NCI-H1417 treated with DMSO at 0.1 percent for 48 hours (cell line): ENCODE measurements at regions not wholly inside any gene's neighbourhood (a gene's known extent, or its start where the extent isn't known, plus 50 kb on each side); places are given as distances from the start of the nearest gene placed in this dataset.
A peak's percentile ranks its signal among the peaks of the same experiment; 100 is the strongest.

ENCODE experiments used
- DNase-seq: peaks from one replicate; lab custom pipeline; 2025; lab: John Stamatoyannopoulos, UW

DNA sequence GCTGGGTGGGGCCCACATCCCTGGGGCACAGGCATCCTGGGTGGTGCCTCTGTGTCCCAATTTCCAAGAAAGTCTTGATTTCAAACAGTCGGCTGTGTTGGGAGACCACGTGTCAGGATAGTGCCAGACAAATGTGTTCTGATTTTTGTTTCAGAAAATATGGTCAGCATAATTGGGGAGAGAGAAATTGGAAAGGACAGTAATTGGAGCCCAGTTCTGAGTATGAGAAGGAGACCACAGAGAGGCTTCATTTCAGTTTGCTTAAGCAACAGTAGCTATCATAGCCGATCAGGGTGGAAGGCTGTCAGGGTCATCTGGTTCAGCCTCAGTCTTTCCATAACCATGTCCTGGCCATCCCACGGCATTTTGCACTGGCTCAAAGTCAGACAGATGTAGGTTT lies 220.7 kb downstream of the CDC5L start:
- no peak for DNase-seq

DNA sequence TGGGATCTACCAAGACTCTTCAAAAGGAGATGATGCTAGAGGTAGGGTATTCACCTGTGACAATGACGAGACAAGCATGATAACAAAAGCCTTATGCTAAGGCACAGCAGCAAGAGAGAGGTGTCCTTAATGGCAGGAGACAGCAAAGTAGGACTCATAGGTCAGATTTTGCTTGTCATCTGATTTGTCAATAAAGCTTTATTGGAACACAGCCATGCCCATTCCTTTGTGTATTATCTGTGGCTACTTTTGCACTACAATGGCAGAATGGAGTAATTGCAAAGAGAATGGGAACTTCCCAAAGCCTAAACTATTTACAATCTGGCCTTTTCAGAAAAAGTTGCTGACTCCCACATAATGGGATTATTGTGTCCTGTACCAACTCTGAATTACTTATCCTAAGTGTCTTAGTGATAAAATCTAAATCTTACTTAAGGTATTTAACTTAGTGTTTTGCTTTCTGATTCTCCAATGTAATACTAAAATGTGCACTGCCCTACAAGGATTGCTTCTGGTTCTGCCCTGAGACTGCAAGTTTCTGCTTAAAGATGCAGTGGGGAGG lies 221.6 kb downstream of the CDC5L start:
- DNase-seq = no peak

DNA sequence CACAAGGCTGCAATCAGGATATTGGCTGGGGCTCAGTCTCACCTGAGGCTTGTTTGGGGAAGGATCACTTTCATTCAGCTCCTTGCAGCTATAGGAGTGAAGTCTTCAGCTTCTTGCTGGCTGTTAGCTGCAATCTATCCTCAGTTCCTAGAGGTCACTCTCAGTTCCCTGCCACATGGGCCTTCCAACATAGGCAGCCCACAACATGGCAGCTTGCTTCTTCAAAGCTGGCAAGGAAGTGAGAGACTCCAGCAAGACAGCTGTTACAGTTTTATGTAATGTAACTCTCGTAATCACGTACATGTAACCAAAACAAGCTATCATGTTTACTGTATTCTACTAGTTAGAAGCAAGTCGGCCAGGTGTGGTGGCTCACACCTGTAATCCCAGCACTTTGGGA lies 226.9 kb downstream of the CDC5L start:
- no peak for DNase-seq

DNA sequence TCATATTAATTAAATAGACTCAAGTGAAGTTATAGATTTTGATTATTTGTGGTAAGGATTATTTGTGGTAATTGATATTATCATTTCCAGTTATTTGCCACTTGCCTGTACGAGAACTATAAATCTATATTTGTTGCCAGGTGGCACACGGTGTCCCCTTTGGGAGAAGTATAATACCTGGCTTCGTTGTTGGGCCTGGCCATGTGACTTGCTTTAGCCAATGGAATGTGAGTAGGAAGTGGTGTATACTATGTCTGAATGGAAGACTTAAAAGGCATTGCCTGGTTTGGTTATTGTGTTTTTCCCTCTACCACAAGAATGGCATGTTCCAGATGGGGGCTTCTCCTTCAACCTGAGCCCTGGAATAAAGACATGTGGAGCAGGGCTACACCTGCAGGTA lies 228.1 kb downstream of the CDC5L start:
- no peak for DNase-seq

DNA sequence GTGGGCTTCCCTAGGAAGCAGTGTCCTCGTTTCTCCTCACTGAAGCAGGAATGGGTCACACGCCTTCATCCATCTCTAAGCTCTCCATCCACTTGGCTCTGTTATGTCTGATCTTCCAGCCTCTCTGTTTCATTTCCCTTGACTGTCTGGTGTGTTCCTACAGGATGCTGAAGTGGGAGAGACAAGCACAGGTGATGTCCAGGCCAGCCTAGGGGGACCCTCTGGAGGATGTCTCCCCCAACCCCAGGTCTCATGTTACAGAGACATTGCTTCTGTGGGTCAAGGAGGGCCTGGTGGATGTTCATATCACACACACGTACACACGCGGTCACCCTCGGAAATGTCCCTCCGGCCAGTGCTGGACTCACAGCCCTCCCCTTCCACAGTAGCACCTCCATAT lies 229.9 kb downstream of the CDC5L start:
- DNase-seq = no peak

DNA sequence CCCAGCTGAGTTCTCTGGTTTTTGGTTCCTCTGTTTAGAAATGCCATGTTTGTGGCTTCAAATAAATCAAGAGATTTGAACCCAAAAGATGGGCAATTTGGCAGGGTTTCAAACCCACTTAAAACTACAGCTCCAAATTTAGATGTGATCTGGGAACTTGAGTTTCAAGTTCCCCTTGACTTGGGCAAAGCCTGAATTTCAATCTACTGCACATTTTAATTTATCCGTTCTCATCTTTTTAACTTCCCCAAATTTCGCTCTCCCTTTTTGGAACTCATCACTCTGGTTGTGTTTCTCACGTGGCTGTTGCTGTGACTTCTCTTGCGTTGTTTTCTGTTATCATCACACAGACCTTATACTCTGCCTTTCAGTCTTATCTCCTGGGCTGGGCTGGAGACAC lies 230.9 kb downstream of the CDC5L start:
- DNase-seq = no peak

DNA sequence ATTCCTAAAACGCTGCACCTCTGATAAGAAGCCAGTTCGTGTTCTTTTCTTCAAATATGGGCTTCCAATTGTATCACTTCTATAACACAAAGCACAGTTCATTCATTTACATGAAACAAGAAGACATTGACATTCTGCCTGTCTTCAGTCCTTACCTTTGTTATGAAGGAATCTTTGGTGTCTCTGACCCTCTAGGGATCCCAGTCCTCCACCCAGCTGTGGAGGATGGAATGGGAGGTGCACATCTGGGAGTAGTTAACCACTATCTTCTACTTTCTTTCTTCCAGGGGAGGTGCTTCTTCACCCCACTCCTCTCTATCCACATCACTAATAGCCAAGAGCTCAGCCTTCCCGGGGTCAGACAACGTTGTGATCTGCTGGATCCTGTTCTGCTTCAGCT lies 233.4 kb downstream of the CDC5L start:
- no peak for DNase-seq

DNA sequence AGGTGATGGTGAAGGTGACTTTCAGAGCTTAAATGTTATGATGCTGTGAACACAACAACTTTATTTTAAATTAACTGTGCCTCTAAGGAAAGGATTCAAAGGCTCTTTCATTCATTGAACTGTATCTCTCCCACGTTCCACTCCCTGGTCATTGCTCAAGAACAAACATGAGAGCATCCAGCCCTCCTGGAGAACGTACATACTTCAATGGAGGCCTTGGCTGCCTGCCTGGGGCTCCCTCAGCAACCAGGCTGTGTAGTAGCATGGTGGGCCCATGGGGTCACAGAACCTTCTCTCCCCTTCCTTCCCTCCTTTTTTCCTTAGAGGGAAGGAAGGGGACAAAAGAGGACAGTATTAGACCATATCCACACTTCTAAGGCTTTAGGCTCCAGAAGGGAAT lies 234.3 kb downstream of the CDC5L start:
- no peak for DNase-seq

DNA sequence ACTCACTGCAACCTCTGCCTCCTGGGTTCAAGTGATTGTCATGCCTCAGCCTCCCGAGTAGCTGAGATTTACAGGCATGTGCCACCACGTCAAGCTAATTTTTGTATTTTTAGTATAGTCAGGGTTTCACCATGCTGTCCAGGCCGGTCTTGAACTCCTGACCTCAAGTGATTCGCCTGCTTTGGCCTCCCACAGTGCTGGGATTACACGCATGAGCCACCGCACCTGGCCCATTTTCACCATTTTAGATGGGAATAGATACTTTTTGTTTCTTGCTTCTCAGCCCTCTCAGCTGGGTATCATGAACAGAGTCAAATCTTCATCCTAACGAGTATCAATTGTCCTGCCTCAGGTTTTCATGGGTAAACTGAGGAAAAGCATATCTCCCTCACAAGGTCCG lies 235.0 kb downstream of the CDC5L start:
- DNase-seq = no peak

DNA sequence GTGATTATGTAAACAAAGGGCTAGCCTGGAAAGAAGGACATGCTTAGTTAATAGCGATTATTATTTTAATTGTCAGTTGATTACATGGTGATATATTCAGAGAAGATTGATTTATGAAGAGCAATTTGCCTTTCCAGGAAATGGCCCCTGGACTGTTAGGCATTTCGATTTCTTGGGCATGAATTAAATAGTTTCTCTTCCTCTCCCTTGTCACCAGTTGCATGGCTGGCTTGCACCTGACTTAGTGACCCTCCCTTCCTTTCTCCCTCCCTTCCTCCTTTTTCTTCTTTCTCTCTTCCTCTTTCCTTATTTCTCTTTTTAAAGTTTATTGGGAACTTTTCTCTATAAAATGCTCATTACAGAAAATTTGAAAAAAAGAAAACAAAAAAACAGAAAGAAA lies 235.4 kb downstream of the CDC5L start:
- peak; percentile 4 for DNase-seq

DNA sequence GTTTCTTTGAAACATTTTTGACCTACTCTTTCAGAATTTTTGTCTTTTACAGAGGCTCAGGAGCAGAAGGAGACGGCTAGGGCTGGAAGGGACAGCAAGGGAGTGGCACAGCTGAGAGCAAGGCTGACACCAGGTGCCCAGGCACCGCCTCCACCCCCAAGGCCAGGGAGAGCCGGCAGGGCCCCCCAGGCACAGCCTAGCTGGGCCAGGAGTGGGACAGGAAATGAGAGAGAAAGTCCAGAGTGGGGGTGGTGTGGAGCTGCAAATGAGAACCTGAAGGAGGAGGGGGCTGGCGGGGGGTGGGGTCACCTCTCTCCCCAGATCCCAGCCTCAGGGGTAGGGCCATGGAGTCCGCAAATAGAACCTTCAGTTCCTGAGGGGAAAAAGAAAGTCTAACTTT lies 236.7 kb downstream of the CDC5L start:
- no peak for DNase-seq

DNA sequence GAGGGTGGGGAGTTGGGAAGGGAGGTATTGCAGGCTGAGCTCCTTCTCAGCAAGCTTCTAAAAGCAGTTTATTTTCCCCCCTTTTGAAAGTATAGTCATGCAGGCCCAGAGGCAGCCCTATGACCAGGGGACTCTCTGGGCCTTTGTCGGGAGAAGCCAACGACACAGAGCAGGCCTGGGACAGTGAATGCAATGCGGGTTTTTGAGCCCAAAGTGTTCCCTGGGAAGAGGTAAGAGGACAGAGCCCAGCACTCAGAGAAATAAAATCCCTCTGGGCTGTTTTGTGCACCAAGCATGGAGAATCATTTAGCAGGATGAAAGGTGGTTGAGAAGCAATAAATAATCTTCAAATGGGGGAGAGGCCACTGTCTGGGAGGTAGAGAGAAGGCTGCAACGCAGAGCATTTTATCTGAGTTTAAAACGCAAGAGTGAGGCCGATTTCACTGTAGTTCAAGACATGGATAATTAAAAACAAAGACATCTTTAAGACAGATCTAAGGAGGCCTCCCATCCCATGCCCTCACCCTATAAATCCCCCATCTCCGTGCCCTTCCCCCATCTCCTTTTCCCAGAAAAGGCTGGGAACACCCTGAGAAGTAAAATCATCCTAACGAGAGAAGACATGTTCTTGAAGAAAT lies 237.5 kb downstream of the CDC5L start:
- DNase-seq = no peak

DNA sequence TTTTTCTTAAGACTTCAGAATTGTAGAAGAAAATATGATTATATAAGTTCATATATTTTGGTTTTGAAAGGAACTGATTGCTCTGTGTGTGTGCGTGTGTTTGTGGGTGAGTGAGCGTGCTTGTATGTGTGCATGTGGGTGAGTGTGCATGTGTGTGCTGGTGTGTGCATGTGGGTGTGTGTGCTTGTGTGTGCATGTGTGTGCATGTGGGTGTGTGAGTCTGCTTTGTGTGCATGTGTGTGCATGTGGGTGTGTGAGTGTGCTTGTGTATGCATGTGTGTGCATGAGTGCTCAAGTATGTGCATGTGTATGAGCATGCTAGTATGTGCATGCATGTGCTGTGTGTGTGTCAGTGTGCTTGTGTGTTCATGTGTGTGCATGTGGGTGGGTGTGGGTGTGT lies 238.5 kb downstream of the CDC5L start:
- no peak for DNase-seq

DNA sequence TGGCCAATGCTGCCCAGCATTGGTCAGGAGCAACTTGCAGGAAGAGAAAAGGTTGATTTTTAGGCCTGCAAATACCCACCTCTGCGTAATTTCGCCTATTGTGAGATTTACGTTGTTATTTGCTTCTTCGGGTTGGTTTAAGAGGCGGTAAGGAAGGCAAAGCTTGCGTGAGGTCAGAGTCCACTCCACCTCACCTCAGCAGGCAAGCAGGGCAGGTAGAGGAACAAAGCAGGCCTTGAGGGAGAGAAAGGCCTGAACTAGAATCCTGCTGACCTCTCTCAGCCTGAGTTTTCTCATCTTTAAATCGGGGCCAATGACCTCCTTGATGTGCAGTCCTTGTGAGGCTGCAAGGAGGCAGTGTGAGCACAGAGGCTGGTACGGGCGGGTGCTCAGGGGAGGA lies 239.1 kb downstream of the CDC5L start:
- DNase-seq = no peak

DNA sequence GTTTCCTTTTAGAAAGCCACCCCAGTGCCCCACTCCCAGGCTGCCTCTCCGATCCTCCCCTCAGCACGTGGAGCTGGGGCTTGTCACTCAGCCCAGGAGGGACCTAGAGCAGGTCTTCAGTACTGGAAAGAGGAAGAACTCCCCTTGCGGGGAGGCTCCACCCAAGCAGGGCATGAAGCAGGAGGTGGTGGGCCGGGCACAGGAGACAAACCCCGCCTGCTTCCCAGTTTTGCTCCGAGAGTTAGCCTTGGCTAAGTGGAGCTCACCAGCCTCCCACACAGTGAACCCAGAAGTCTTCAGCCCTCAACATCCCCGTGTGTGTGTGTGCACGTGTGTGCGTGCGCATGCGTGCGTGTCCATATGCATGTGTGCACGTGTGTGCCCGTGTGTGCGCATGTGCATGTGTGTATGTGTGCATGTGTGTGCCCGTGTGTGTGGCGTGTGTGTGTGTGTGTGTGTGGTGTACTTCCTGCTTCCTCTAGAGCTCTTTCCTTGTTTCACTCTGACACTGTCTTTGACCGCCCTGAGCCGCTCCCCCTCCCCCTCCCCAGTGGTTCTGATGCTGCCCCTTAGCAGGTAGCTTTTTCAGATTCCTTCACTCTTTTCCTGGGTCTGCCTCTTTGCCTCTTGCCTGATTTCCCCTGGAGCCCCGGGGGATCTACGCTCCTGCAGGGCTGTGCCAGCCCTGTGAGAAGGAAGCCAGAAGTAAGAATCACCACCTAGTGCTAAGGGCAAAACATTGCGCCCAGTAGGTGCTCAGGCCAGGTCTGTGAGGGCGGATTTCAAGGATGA lies 239.8 kb downstream of the CDC5L start:
- no peak for DNase-seq

DNA sequence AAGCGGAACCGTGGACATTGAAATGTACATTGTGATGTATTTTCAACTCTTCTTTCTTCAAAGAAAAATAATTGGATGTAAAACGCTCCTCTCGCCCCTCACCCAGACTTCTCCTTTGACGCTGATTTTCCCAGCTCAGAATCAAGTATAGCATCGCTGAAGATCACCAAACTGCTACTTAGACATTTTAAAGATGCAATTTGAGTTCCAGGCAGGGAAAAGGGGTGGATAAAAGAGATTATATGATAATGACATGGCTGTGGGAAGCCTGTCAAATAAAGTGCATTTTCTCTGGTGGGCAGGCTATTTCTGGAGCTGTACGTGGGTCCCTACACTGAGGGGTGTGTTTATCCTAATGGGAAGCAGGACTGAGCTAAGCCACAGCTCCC lies 240.4 kb downstream of the CDC5L start:
- DNase-seq = no peak

DNA sequence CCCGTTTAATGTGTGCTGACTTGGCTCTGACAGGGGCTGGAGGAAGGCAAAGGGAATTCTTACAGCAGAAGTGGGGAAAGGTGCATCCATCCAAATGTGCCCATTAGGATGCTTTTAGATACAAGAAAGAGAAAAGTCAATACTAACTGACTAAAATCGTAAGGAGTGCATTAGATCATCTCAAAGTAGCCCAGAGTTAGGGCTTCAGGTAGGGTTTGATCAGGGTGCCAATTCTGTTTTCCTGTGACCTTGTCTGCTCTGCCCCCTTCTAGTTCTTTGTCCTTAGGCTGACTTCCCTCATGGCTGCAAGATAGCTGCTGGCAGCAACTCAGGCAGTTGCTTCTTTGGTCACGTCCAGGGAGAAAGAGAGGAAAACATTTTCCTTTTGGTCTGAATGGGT lies 240.8 kb downstream of the CDC5L start:
- no peak for DNase-seq

DNA sequence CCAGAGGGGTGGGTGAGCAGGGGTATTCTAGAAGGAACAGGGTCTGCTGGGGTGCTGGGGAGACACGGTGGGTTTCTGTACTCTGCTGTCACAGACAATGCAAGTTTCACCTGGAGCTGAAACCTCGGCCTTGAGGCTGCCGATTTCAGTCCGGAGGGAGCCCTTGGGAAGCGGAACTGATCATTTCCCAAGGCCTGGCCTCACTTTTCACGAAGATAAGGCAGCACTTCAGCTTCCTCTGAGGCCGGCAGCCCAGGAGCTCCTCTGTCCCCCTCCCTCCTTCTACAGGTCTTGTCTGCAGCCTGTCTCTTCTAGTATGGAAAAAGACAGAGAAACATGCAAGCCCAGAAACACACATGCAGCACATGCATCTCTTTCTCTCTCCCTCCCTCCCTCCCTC lies 242.1 kb downstream of the CDC5L start:
- no peak for DNase-seq

DNA sequence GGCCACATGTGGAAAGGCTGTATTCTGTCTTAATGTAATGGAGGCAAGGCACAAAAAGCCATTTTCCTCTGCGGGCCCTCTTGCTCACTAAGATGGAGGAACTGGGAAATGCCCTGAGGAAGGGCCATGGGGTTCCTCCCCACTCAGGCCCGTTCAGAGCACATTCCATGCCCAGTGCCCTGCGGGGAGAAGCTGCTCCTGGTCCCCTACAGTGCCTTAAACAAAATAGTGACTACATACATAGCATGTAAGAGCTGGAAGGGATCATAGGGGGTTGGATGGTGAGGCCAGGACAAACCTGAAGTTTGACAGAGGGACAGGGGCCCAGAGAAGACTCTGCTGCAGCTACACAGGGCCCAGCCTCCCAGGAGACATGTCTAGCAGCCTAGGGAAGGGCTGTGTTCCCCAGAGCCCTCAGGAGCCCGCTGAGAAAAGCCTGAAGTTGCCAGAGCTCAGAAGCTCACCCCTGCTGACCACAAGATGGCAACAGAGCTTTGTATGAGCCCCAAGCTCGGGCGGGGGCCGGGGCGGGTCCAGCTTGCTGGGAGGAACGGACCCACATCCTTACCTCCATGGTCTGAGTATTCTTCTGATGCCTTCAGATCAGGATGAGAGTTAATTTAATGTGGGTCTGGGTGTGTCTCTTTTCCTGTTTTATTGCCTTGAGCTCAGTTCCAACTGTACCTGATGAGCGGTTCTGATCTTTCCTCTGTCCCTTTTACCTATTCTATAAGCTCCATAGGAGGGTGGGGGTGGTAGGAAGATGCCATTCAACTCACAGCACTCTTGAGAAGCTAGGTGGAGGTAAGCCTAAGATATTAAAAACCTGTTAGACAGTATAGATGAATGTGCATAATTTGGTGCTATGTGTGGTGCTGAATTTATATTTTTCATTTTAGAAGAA lies 242.9 kb downstream of the CDC5L start:
- no peak for DNase-seq

DNA sequence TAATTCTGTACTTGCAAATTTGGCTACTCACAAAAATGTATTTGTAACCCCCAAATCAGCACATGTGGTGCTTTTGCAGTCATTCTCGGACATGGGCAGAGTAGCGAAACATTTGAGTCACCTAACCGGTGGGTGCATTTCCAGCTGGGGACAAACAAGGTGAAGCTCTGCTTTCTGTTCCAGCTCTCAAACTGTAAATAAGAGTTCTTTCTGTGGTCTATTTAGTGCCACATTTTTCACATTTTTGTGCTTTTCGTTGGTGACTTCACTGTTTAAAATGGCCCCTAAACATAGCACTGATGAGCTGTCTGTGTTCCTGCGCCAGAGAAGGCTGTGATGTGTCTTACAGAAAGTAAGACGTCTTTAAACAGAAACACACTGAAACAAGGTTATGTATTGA lies 244.5 kb downstream of the CDC5L start:
- no peak for DNase-seq

DNA sequence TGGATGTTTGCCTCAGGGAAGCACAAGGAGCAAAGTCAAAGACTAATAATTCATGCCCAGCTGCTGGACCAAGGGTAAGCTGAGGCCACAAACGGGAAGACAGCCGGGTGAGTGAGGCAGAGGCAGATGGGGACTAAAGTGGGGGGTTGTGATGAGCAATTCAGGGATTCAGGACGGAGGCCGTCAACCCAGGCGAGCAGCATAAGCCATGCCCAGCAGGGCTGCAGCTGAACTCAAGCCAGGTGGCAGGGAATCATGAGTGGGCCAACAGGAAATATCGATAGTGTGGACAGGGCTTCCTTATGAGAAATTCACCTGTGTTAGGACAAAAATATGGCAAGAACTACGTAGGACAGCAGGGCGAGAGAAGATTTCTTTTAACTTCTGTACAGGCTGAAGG lies 246.8 kb downstream of the CDC5L start:
- DNase-seq = no peak

DNA sequence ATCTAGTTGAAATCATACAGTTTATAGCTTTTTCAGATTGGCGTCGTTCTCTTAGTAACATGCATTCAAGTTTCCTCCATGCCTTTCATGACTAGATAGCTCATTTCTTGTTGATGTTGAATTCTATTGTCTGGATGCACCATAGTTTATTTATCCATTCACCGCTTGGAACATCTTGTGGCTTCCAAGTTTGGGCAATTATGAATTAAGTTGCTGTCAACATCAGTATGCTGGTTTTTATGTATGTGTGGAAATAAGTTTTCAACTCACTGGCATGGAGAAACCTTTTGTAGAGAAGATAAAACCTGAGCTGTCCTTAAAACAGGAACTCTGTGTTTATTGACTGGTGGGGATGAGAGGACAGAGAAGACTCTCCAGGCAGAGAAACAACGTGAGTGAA lies 248.0 kb downstream of the CDC5L start:
- no peak for DNase-seq
